Neural progenitor cell (in vitro differentiated cells): ENCODE measurements at regions not wholly inside any gene's neighbourhood (a gene's known extent, or its start where the extent isn't known, plus 50 kb on each side); places are given as distances from the start of the nearest gene placed in this dataset.

Source experiments
- CTCF ChIP-seq: fragments of 200-600 bp; sonication (generic); IDR thresholded peaks from 2 replicates; pipeline ENCODE4 v1.5.1; 2017; ENCODE audit warnings: antibody characterized with exemption, mild to moderate bottlenecking
- EZH2 ChIP-seq: fragments of 200-600 bp; sonication (generic); IDR thresholded peaks from 2 replicates; pipeline ENCODE4 v1.6.1; 2017; ENCODE audit warnings: antibody characterized with exemption, mild to moderate bottlenecking, moderate library complexity
- EZH2phosphoT487 ChIP-seq: fragments of 200-600 bp; sonication (generic); IDR thresholded peaks from 2 replicates; pipeline ENCODE4 v1.6.1; 2017; ENCODE audit warnings: antibody characterized with exemption

- TF ChIP-seq EZH2 (no peak), CTCF (no peak), EZH2phosphoT487 (no peak)
Observed at GRCh38 chr4:126081336-126081735, 766.6 kb downstream of the FAT4 start.
